Lower leg skin (tissue), 4 donors: ENCODE measurements at regions not wholly inside any gene's neighbourhood (a gene's known extent, or its start where the extent isn't known, plus 50 kb on each side); places are given as distances from the start of the nearest gene placed in this dataset.

Source experiments
- DNase-seq, 2 donors: peaks; one replicate each; pipeline ENCODE4 v3.0.0-alpha.2; 2019; ENCODE audit warnings: low spot score in 2 of 2
- H3K4me3 ChIP-seq: fragments of 200-600 bp; sonication (generic); 2 replicates; pipeline ENCODE4 v1.5.1; 2017; ENCODE audit warnings: mild to moderate bottlenecking, low read depth; ENCODE audit not compliant: poor library complexity, severe bottlenecking
- CTCF ChIP-seq, 3 donors: fragments of 450-650 bp; IDR thresholded peaks; one replicate each; pipeline ENCODE4 v1.5.1; 2016; ENCODE audit warnings: antibody characterized with exemption in 3 of 3, mild to moderate bottlenecking in 3 of 3, moderate library complexity in 2 of 3
- POLR2A ChIP-seq, 2 donors: fragments of 450-650 bp; IDR thresholded peaks; one replicate each; pipeline ENCODE4 v1.6.1; 2016 to 2017; ENCODE audit warnings: antibody characterized with exemption in 2 of 2, mild to moderate bottlenecking in 1 of 2, moderate library complexity in 1 of 2
- WGBS, 2 donors: methylation state at CpG; one replicate each; pipeline ENCODE4 v1.1.5; 2018; 5-methylcytosine and 5-hydroxymethylcytosine counted together
- intact Hi-C: fragments of 100-400 bp; cut with DNase I; formaldehyde crosslinking; loops from one replicate; pipeline ENCODE4 v1.15.0; 2023; ENCODE audit warnings: low total_unique reads

- no peak for DNase-seq
- no peak overlapping the region for H3K4me3 ChIP-seq
- intact Hi-C loops: no loop called here
- TF ChIP-seq CTCF (IDR thresholded peaks at IDR 0.05) (no peak), POLR2A (IDR thresholded peaks at IDR 0.05) (no peak)
- 61 to 66% methylated on average over 1 of the region's 1 CpG for WGBS, 2 donors
Observed at GRCh38 chr13:80727321-80727975, 386.5 kb upstream of the SPRY2 start.

- DNase-seq: no peak
- intact Hi-C loops: no loop called here
- no peak overlapping the region for H3K4me3 ChIP-seq
- TF ChIP-seq CTCF (IDR thresholded peaks at IDR 0.05) (no peak), POLR2A (IDR thresholded peaks at IDR 0.05) (no peak)
Observed at GRCh38 chr13:80726868-80727267, 385.9 kb upstream of the SPRY2 start.

GRCh38 chr13:80721689-80722088 lies 380.8 kb upstream of the SPRY2 start:
- 2 to 34% methylated on average over 1 of the region's 1 CpG for WGBS, 2 donors
- no peak for TF ChIP-seq POLR2A (IDR thresholded peaks at IDR 0.05)
- no peak for TF ChIP-seq CTCF (IDR thresholded peaks at IDR 0.05)
- no peak for DNase-seq
- no peak overlapping the region for H3K4me3 ChIP-seq
- intact Hi-C loops: no loop called here

DNA sequence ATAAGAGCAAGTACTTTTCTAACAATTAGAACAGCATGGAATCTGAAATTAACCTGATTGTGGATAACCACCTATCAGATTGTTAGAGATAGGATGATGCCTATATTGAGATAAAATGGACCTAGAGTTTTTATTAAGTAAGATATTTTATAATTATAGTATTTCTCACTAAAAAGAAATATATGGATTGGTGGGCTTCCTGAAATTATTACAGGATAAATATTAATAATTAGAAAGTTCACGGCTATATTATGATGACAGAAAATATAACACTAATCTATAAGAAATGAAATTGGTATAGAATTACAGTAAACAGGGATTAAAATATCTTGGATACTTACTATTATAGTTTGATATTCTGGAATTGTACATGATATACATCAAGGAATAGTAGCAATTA lies 378.0 kb upstream of the SPRY2 start:
- no peak for TF ChIP-seq CTCF (IDR thresholded peaks at IDR 0.05)
- TF ChIP-seq POLR2A (IDR thresholded peaks at IDR 0.05): no peak
- no peak overlapping the region for H3K4me3 ChIP-seq
- intact Hi-C loops: no loop called here
- DNase-seq: no peak
- 95 to 98% methylated on average over 1 of the region's 1 CpG for WGBS, 2 donors

DNA sequence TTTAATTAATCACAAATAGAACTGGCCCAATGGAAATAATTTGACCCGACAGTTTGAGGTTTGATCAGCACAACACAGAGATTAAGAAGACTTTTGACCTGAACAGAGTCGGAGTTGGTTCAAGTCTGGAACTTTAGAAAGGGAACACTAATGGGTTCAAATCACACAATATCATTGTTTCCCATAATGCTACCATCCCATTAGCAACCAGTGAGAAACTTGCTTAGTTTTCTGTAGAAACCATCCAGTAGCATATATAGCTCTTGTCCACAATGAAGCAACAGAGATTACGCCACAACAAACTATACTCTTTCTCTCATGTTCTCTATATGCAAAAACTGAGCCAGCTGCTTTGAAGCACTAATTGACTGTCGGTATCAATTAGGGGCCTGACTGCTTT lies 376.9 kb upstream of the SPRY2 start:
- intact Hi-C loops: no loop called here
- 88 to 90% methylated on average over 4 of the region's 4 CpGs for WGBS, 2 donors
- no peak for DNase-seq
- H3K4me3 ChIP-seq: no peak overlapping the region
- TF ChIP-seq POLR2A (IDR thresholded peaks at IDR 0.05) (no peak), CTCF (IDR thresholded peaks at IDR 0.05) (no peak)

DNA sequence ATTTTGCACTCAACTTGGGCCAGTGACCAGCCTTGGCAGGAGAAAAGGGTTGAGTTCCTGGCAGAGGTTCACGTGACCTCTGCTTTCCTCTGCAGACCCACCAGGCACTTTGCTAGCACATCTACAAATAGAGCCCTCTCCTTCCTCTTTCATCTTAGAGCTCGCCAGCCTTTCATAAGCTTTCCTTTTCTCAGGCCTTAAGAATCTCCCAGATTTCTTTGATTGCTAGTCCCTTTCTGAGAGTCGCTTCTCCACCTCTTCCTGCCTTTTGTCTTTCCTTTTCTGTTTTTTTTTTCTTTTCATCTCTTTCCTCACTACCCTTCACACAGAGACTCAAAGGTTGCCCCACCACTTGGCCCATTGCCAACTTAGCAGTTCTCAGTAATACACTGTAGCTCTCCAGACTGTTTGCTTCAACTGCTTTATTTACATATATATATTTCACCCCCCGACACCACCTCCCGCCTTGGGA lies 375.7 kb upstream of the SPRY2 start:
- TF ChIP-seq POLR2A (IDR thresholded peaks at IDR 0.05): no peak
- TF ChIP-seq CTCF (IDR thresholded peaks at IDR 0.05): no peak
- 40 to 77% methylated on average over 5 of the region's 5 CpGs for WGBS, 2 donors
- intact Hi-C loops: no loop called here
- H3K4me3 ChIP-seq: no peak overlapping the region
- peak in 1 of 2 donors; percentile 78 for DNase-seq
